Neural progenitor cell (in vitro differentiated cells): ENCODE measurements at regions not wholly inside any gene's neighbourhood (a gene's known extent, or its start where the extent isn't known, plus 50 kb on each side); places are given as distances from the start of the nearest gene placed in this dataset.

Experiments used
- DNase-seq: peaks from one replicate; pipeline ENCODE4 v3.0.0-alpha.2; 2016; ENCODE audit warnings: low spot score
- H2AFZ ChIP-seq: fragments of 200-600 bp; sonication (generic); replicated peaks from 2 replicates; pipeline ENCODE4 v1.6.1; 2016; ENCODE audit warnings: antibody characterized with exemption
- H3F3A ChIP-seq: fragments of 200-600 bp; sonication (generic); 2 replicates; pipeline ENCODE4 v1.6.1; 2016; ENCODE audit warnings: antibody characterized with exemption, low read depth
- H3K27ac ChIP-seq: fragments of 200-600 bp; sonication (generic); 2 replicates; pipeline ENCODE4 v1.5.1; 2016; ENCODE audit warnings: mild to moderate bottlenecking
- H3K27me3 ChIP-seq: fragments of 200-600 bp; sonication (generic); 2 replicates; pipeline ENCODE4 v1.6.1; 2016; ENCODE audit warnings: mild to moderate bottlenecking, moderate library complexity
- H3K36me3 ChIP-seq: fragments of 200-600 bp; sonication (generic); 2 replicates; pipeline ENCODE4 v1.5.1; 2016
- H3K4me1 ChIP-seq: fragments of 200-600 bp; sonication (generic); 2 replicates; pipeline ENCODE4 v1.6.1; 2016; ENCODE audit warnings: mixed run types
- H3K4me2 ChIP-seq: fragments of 200-600 bp; sonication (generic); 2 replicates; pipeline ENCODE4 v1.6.1; 2016
- H3K4me3 ChIP-seq: fragments of 200-600 bp; sonication (generic); 2 replicates; pipeline ENCODE4 v1.5.1; 2016
- H3K79me2 ChIP-seq: fragments of 200-600 bp; sonication (generic); 2 replicates; pipeline ENCODE4 v1.6.1; 2016; ENCODE audit warnings: low read depth
- H3K9ac ChIP-seq: fragments of 200-600 bp; sonication (generic); 2 replicates; pipeline ENCODE4 v1.6.1; 2016
- H3K9me3 ChIP-seq: fragments of 200-600 bp; sonication (generic); 2 replicates; pipeline ENCODE4 v1.5.1; 2016; ENCODE audit warnings: low read depth
- H4K20me1 ChIP-seq: fragments of 200-600 bp; sonication (generic); 2 replicates; pipeline ENCODE4 v1.6.1; 2016; ENCODE audit warnings: low read depth
- H3K27ac Mint-ChIP-seq: 3 replicates; pipeline ENCODE4 v1.8.0; 2021; ENCODE audit warnings: mixed read lengths
- H3K27me3 Mint-ChIP-seq: 2 replicates; pipeline ENCODE4 v1.8.0; 2022; ENCODE audit warnings: low read depth, mild to moderate bottlenecking, inconsistent platforms, moderate library complexity, mixed read lengths; ENCODE audit not compliant: insufficient read depth
- H3K36me3 Mint-ChIP-seq: 3 replicates; pipeline ENCODE4 v1.8.0; 2021; ENCODE audit warnings: mixed read lengths
- H3K4me1 Mint-ChIP-seq: 3 replicates; pipeline ENCODE4 v1.8.0; 2021; ENCODE audit warnings: mixed read lengths
- H3K4me3 Mint-ChIP-seq: 3 replicates; pipeline ENCODE4 v1.8.0; 2021; ENCODE audit warnings: mild to moderate bottlenecking, moderate library complexity, mixed read lengths
- H3K9me3 Mint-ChIP-seq: 3 replicates; pipeline ENCODE4 v1.8.0; 2020; ENCODE audit warnings: mixed read lengths
- CTCF ChIP-seq: fragments of 200-600 bp; sonication (generic); IDR thresholded peaks from 2 replicates; pipeline ENCODE4 v1.5.1; 2017; ENCODE audit warnings: antibody characterized with exemption, mild to moderate bottlenecking
- EZH2 ChIP-seq: fragments of 200-600 bp; sonication (generic); IDR thresholded peaks from 2 replicates; pipeline ENCODE4 v1.6.1; 2017; ENCODE audit warnings: antibody characterized with exemption, mild to moderate bottlenecking, moderate library complexity
- EZH2phosphoT487 ChIP-seq: fragments of 200-600 bp; sonication (generic); IDR thresholded peaks from 2 replicates; pipeline ENCODE4 v1.6.1; 2017; ENCODE audit warnings: antibody characterized with exemption

- Mint-ChIP-seq H3K27me3 (no peaks in the 10 kb centered on the region), H3K4me1 (peaks cover 2% of the 10 kb centered on the region), H3K27ac (no peak overlapping the region), H3K9me3 (no peaks in the 10 kb centered on the region), H3K4me3 (no peak overlapping the region), H3K36me3 (no peaks in the 10 kb centered on the region)
- H3K4me1 ChIP-seq, result no peaks in the 10 kb centered on the region
- H3K27me3 ChIP-seq, result no peaks in the 10 kb centered on the region
- H3F3A ChIP-seq, result no peaks in the 10 kb centered on the region
- no peak overlapping the region for H3K4me2 ChIP-seq
- no peak for DNase-seq
- TF ChIP-seq CTCF (no peak), EZH2 (no peak), EZH2phosphoT487 (no peak)
- H3K79me2 ChIP-seq, result no peaks in the 10 kb centered on the region
- H4K20me1 ChIP-seq, result no peaks in the 10 kb centered on the region
- H3K36me3 ChIP-seq, result no peaks in the 10 kb centered on the region
- no peaks in the 10 kb centered on the region for H3K9me3 ChIP-seq
- no peak overlapping the region for H2AFZ ChIP-seq
- H3K9ac ChIP-seq, result no peak overlapping the region
- no peak overlapping the region for H3K27ac ChIP-seq
- H3K4me3 ChIP-seq, result no peak overlapping the region
These were observed 53.6 kb upstream of the DPT start for GRCh38 chr1:168782559-168783116.

- TF ChIP-seq CTCF (no peak), EZH2phosphoT487 (no peak), EZH2 (no peak)
- DNase-seq, result no peak
- Histone ChIP-seq H3K4me1 (no peaks in the 10 kb centered on the region), H3F3A (no peaks in the 10 kb centered on the region), H3K9me3 (no peaks in the 10 kb centered on the region), H3K4me3 (no peak overlapping the region), H4K20me1 (no peaks in the 10 kb centered on the region), H3K4me2 (no peak overlapping the region), H3K36me3 (no peaks in the 10 kb centered on the region), H3K9ac (no peak overlapping the region), H3K27ac (no peak overlapping the region), H3K79me2 (no peaks in the 10 kb centered on the region), H2AFZ (no peak overlapping the region), H3K27me3 (no peaks in the 10 kb centered on the region)
- Mint-ChIP-seq H3K4me3 (no peak overlapping the region), H3K36me3 (no peaks in the 10 kb centered on the region), H3K4me1 (peaks cover 2% of the 10 kb centered on the region), H3K9me3 (no peaks in the 10 kb centered on the region), H3K27ac (no peak overlapping the region), H3K27me3 (no peaks in the 10 kb centered on the region)
These were observed 54.6 kb upstream of the DPT start for GRCh38 chr1:168783458-168784210.

GRCh38 chr1:168786476-168787330 is 57.7 kb upstream of the DPT start:
- H3K9me3 Mint-ChIP-seq, result no peaks in the 10 kb centered on the region
- H3K36me3 Mint-ChIP-seq, result no peaks in the 10 kb centered on the region
- Histone ChIP-seq H3K27me3 (no peaks in the 10 kb centered on the region), H3K79me2 (no peaks in the 10 kb centered on the region), H2AFZ (peak overlapping the region; percentile 19), H3K36me3 (no peaks in the 10 kb centered on the region), H3F3A (no peaks in the 10 kb centered on the region), H3K4me3 (no peak overlapping the region), H3K4me1 (no peaks in the 10 kb centered on the region), H3K27ac (no peak overlapping the region), H3K9ac (no peak overlapping the region), H3K9me3 (no peaks in the 10 kb centered on the region), H3K4me2 (no peak overlapping the region), H4K20me1 (no peaks in the 10 kb centered on the region)
- H3K27ac Mint-ChIP-seq, result no peak overlapping the region
- TF ChIP-seq EZH2 (no peak), CTCF (no peak), EZH2phosphoT487 (no peak)
- no peaks in the 10 kb centered on the region for H3K27me3 Mint-ChIP-seq
- DNase-seq, result no peak
- peaks cover 2% of the 10 kb centered on the region for H3K4me1 Mint-ChIP-seq
- H3K4me3 Mint-ChIP-seq, result no peak overlapping the region
